ENCODE measurements at regions not wholly inside any gene's neighbourhood (a gene's known extent, or its start where the extent isn't known, plus 50 kb on each side); places are given as distances from the start of the nearest gene placed in this dataset.

DNA sequence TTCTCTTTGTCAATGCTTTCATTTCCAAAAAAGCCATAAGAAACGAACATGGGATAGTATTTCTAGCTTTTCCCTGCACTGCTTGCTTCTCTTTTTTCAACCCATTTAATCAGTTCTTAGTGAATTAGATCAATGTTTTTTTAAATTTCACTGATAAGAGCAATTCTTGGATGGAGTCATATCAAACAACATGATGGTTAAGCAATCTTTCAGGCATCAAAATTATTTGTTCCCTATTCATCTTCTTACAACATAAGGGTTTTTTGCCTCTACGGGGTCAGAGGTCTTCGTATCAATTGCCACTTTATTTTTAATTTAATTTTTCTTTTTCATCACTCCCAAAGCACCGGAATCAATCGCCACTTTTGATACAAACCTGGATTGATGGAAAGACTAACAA lies 103.8 kb upstream of the RESF1 start:
- TF ChIP-seq CTCF (IDR thresholded peaks at IDR 0.05; ENCODE audit: insufficient read depth, low read length, poor library complexity, severe bottlenecking): no peak
- no peak for TF ChIP-seq EZH2phosphoT487 (conservative IDR thresholded peaks at IDR 0.05; ENCODE audit: low read length)
